OCI-LY7 (cell line): ENCODE measurements at regions not wholly inside any gene's neighbourhood (a gene's known extent, or its start where the extent isn't known, plus 50 kb on each side); places are given as distances from the start of the nearest gene placed in this dataset.

Experiments used
- EZH2phosphoT487 ChIP-seq: fragments of 200-600 bp; sonication (generic); IDR thresholded peaks from 2 replicates; pipeline ENCODE4 v1.6.1; 2018; ENCODE audit warnings: low read depth, borderline replicate concordance, mild to moderate bottlenecking, mixed run types, antibody characterized with exemption, low read length, moderate library complexity, mixed read lengths
- TF ChIP-seq, protein P1 (sequence below): fragments of 200-600 bp; sonication (generic); conservative IDR thresholded peaks from 2 replicates; pipeline ENCODE4 v1.5.1; 2014; ENCODE audit warnings: mild to moderate bottlenecking, antibody characterized with exemption, low read length, moderate library complexity, mixed read lengths

DNA sequence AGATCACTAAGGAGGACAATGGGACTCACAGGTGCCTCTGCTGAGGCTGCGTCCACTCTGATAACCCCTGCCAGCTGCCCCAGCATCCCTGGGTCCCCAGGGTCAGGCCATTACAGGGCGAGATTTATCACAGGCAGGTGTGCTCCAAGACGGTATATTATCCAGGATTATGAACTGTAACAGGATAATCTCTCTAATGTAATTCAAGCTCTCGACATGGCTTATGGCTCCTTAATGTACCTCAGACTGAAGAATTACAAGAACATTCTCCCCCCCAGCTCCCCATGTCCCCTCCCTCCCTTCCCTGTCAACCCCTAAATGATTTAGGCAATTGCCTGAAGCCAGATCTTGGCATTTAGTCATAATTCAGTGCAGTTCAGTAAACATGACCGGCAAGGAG is 86.8 kb downstream of the NCR2 start:
- TF ChIP-seq, protein P1, sequence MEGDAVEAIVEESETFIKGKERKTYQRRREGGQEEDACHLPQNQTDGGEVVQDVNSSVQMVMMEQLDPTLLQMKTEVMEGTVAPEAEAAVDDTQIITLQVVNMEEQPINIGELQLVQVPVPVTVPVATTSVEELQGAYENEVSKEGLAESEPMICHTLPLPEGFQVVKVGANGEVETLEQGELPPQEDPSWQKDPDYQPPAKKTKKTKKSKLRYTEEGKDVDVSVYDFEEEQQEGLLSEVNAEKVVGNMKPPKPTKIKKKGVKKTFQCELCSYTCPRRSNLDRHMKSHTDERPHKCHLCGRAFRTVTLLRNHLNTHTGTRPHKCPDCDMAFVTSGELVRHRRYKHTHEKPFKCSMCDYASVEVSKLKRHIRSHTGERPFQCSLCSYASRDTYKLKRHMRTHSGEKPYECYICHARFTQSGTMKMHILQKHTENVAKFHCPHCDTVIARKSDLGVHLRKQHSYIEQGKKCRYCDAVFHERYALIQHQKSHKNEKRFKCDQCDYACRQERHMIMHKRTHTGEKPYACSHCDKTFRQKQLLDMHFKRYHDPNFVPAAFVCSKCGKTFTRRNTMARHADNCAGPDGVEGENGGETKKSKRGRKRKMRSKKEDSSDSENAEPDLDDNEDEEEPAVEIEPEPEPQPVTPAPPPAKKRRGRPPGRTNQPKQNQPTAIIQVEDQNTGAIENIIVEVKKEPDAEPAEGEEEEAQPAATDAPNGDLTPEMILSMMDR = no peak
- no peak for TF ChIP-seq EZH2phosphoT487
